H9 (cell line): ENCODE measurements at regions not wholly inside any gene's neighbourhood (a gene's known extent, or its start where the extent isn't known, plus 50 kb on each side); places are given as distances from the start of the nearest gene placed in this dataset.

Source experiments
- DNase-seq: peaks from one replicate; pipeline ENCODE4 v3.0.0-alpha.2; 2017
- H2AFZ ChIP-seq: one replicate; pipeline ENCODE4 v1.6.1; 2013; ENCODE audit warnings: mild to moderate bottlenecking, low read length, control low read depth, moderate library complexity
- H2AK5ac ChIP-seq: 2 replicates; pipeline ENCODE4 v1.6.1; 2013; ENCODE audit warnings: low read length, control low read depth, mixed read lengths; ENCODE audit not compliant: insufficient read length
- H2BK120ac ChIP-seq: one replicate; pipeline ENCODE4 v1.6.1; 2013; ENCODE audit warnings: low read depth, mild to moderate bottlenecking, low read length, control low read depth, inconsistent platforms; ENCODE audit not compliant: poor library complexity, severe bottlenecking
- H2BK12ac ChIP-seq: 2 replicates; pipeline ENCODE4 v1.6.1; 2013; ENCODE audit warnings: low read length, control low read depth, mixed read lengths, low read depth; ENCODE audit not compliant: insufficient read length
- H2BK15ac ChIP-seq: 2 replicates; pipeline ENCODE4 v1.6.1; 2013; ENCODE audit warnings: low read depth, low read length, control low read depth
- H2BK20ac ChIP-seq: one replicate; pipeline ENCODE4 v1.6.1; 2013; ENCODE audit warnings: low read depth, mild to moderate bottlenecking, low read length, control low read depth, inconsistent platforms; ENCODE audit not compliant: poor library complexity, severe bottlenecking
- H2BK5ac ChIP-seq: 2 replicates; pipeline ENCODE4 v1.6.1; 2013; ENCODE audit warnings: low read length, control low read depth, mixed read lengths; ENCODE audit not compliant: insufficient read length
- H3K14ac ChIP-seq: 2 replicates; pipeline ENCODE4 v1.6.1; 2013; ENCODE audit warnings: low read length, control low read depth; ENCODE audit not compliant: insufficient read depth
- H3K18ac ChIP-seq: 2 replicates; pipeline ENCODE4 v1.6.1; 2013; ENCODE audit warnings: low read depth, mild to moderate bottlenecking, mixed read lengths, low read length, control low read depth; ENCODE audit not compliant: insufficient read length
- H3K23ac ChIP-seq: 2 replicates; pipeline ENCODE4 v1.6.1; 2013; ENCODE audit warnings: low read length, control low read depth, mixed read lengths, low read depth; ENCODE audit not compliant: insufficient read length
- H3K23me2 ChIP-seq: 2 replicates; pipeline ENCODE4 v1.6.1; 2013; ENCODE audit warnings: low read depth, mild to moderate bottlenecking, mixed read lengths, low read length, control low read depth; ENCODE audit not compliant: insufficient read length, poor library complexity, severe bottlenecking
- H3K27ac ChIP-seq: 2 replicates; pipeline ENCODE4 v1.5.1; 2013; ENCODE audit warnings: low read length, control low read depth, mixed read lengths, low read depth; ENCODE audit not compliant: insufficient read length
- H3K27me3 ChIP-seq: 2 replicates; pipeline ENCODE4 v1.6.1; 2013; ENCODE audit warnings: low read length, control low read depth, inconsistent platforms; ENCODE audit not compliant: insufficient read depth
- H3K4ac ChIP-seq: 2 replicates; pipeline ENCODE4 v1.6.1; 2013; ENCODE audit warnings: low read depth, mild to moderate bottlenecking, control low read depth, inconsistent platforms, low read length, moderate library complexity
- H3K4me1 ChIP-seq: 2 replicates; pipeline ENCODE4 v1.6.1; 2013; ENCODE audit warnings: low read length, control low read depth, inconsistent platforms; ENCODE audit not compliant: insufficient read depth
- H3K4me2 ChIP-seq: 2 replicates; pipeline ENCODE4 v1.6.1; 2013; ENCODE audit warnings: low read length, control low read depth, mixed read lengths; ENCODE audit not compliant: insufficient read length, insufficient read depth
- H3K56ac ChIP-seq: 2 replicates; pipeline ENCODE4 v1.6.1; 2013; ENCODE audit warnings: low read depth, mild to moderate bottlenecking, mixed read lengths, low read length, control low read depth; ENCODE audit not compliant: insufficient read length
- H3K79me1 ChIP-seq: 2 replicates; pipeline ENCODE4 v1.6.1; 2013; ENCODE audit warnings: low read depth, mild to moderate bottlenecking, moderate library complexity, low read length, control low read depth, inconsistent platforms; ENCODE audit not compliant: insufficient read depth, poor library complexity, severe bottlenecking
- H3K79me2 ChIP-seq: 2 replicates; pipeline ENCODE4 v1.6.1; 2013; ENCODE audit warnings: low read length, control low read depth, inconsistent platforms; ENCODE audit not compliant: insufficient read depth
- H3K9ac ChIP-seq: 2 replicates; pipeline ENCODE4 v1.6.1; 2013; ENCODE audit warnings: low read length, control low read depth, mixed read lengths; ENCODE audit not compliant: insufficient read length; ENCODE audit errors: extremely low read depth
- H3K9me3 ChIP-seq: one replicate; pipeline ENCODE4 v1.6.1; 2013; ENCODE audit warnings: low read depth, low read length, inconsistent platforms; ENCODE audit not compliant: control insufficient read depth
- H3T11ph ChIP-seq: one replicate; pipeline ENCODE4 v1.6.1; 2013; ENCODE audit warnings: mild to moderate bottlenecking, low read length, control low read depth, inconsistent platforms
- H4K20me1 ChIP-seq: one replicate; pipeline ENCODE4 v1.6.1; 2013; ENCODE audit not compliant: control insufficient read depth, insufficient read length, insufficient read depth
- H4K5ac ChIP-seq: 2 replicates; pipeline ENCODE4 v1.6.1; 2013; ENCODE audit warnings: low read depth, mild to moderate bottlenecking, mixed read lengths, low read length, control low read depth; ENCODE audit not compliant: insufficient read length
- H4K8ac ChIP-seq: replicated peaks from 2 replicates; pipeline ENCODE4 v1.6.1; 2013; ENCODE audit warnings: low read length, control low read depth, mixed read lengths, low read depth; ENCODE audit not compliant: insufficient read length
- H4K91ac ChIP-seq: 2 replicates; pipeline ENCODE4 v1.6.1; 2013; ENCODE audit warnings: low read depth, mild to moderate bottlenecking, moderate library complexity, mixed read lengths, low read length, control low read depth; ENCODE audit not compliant: insufficient read length
- H3K27ac Mint-ChIP-seq, 3 experiments: 2 replicates in 2 of 3; 3 replicates in 1 of 3; pipeline ENCODE4 v1.8.0; 2020 to 2021; ENCODE audit warnings: mixed read lengths in 3 of 3, mild to moderate bottlenecking in 1 of 3, moderate library complexity in 1 of 3
- H3K27me3 Mint-ChIP-seq: 2 replicates; pipeline ENCODE4 v1.8.0; 2021; ENCODE audit warnings: low read depth, mild to moderate bottlenecking, moderate library complexity, mixed read lengths
- H3K36me3 Mint-ChIP-seq, 3 experiments: 2 replicates in 2 of 3; 3 replicates in 1 of 3; pipeline ENCODE4 v1.8.0; 2020 to 2021; ENCODE audit warnings: low read depth in 3 of 3, mixed read lengths in 3 of 3; ENCODE audit not compliant: insufficient read depth in 1 of 3
- H3K4me1 Mint-ChIP-seq, 2 experiments: 2 replicates each; pipeline ENCODE4 v1.8.0; 2020; ENCODE audit warnings: mixed read lengths in 2 of 2
- H3K4me3 Mint-ChIP-seq, 2 experiments: 2 replicates in 1 of 2; 3 replicates in 1 of 2; pipeline ENCODE4 v1.8.0; 2020 to 2021; ENCODE audit warnings: mild to moderate bottlenecking in 2 of 2, mixed read lengths in 2 of 2, moderate library complexity in 1 of 2
- H3K9me3 Mint-ChIP-seq, 2 experiments: 2 replicates in 1 of 2; 3 replicates in 1 of 2; pipeline ENCODE4 v1.8.0; 2020; ENCODE audit warnings: mild to moderate bottlenecking in 2 of 2, mixed read lengths in 2 of 2, moderate library complexity in 1 of 2
- CTCF ChIP-seq: fragments of 200-600 bp; sonication (generic); conservative IDR thresholded peaks from 3 replicates; pipeline ENCODE4 v1.8.0; 2021; ENCODE audit warnings: antibody characterized with exemption, mild to moderate bottlenecking
- WGBS: extraction: QIAGEN DNeasy Blood & Tissue Kit; methylation state at CpG from one replicate; pipeline ENCODE4 v1.1.7; 2013; ENCODE audit warnings: missing lambda C conversion rate, low lambda C conversion rate, mixed read lengths; ENCODE audit not compliant: insufficient read length; ENCODE audit errors: extremely low coverage; 5-methylcytosine and 5-hydroxymethylcytosine counted together

- WGBS, result no CpG with 5 or more reads among the region's 1 CpG
- Histone ChIP-seq H3K14ac (no peak overlapping the region), H3K79me2 (no peaks in the 10 kb centered on the region), H3K56ac (no peak overlapping the region), H3K9ac (no peak overlapping the region), H3K18ac (no peak overlapping the region), H3K23me2 (no peaks in the 10 kb centered on the region), H3K27me3 (no peaks in the 10 kb centered on the region), H3K4ac (no peak overlapping the region), H2BK12ac (no peak overlapping the region), H4K20me1 (no peaks in the 10 kb centered on the region), H4K5ac (no peak overlapping the region), H2AFZ (no peak overlapping the region), H3K79me1 (no peaks in the 10 kb centered on the region), H3K27ac (no peak overlapping the region), H3T11ph (no peak overlapping the region), H4K91ac (no peak overlapping the region), H3K23ac (no peak overlapping the region), H3K4me2 (no peak overlapping the region), H3K9me3 (no peaks in the 10 kb centered on the region), H2AK5ac (no peak overlapping the region), H4K8ac (no peak overlapping the region), H2BK120ac (no peak overlapping the region), H2BK20ac (no peak overlapping the region), H3K4me1 (no peaks in the 10 kb centered on the region; the same call in 1 of the 2 replicates), H2BK15ac (no peak overlapping the region), H2BK5ac (no peak overlapping the region)
- no peaks in the 10 kb centered on the region for H3K27me3 Mint-ChIP-seq
- no peaks in the 10 kb centered on the region for H3K36me3 Mint-ChIP-seq
- no peak overlapping the region for H3K4me3 Mint-ChIP-seq
- no peaks in the 10 kb centered on the region for H3K9me3 Mint-ChIP-seq
- no peak overlapping the region for H3K27ac Mint-ChIP-seq
- DNase-seq, result no peak
- no peak for TF ChIP-seq CTCF
- peaks cover 5 to 7% of the 10 kb centered on the region in 2 experiments for H3K4me1 Mint-ChIP-seq
Observed at GRCh38 chr13:90302107-90302506, 1045.4 kb upstream of the MIR17HG start.
